Activated T-helper 1 cell treated with anti-CD3 and anti-CD28 coated beads, Interleukin-12 subunit alpha, Interleukin-12 subunit beta, Interleukin-2, Interleukin-4 antibody, amounts not matched to agents 30 ng/mL and 10 ng/mL and 1 ng/mL, durations not matched to agents 14 hours and 24 hours and 36 hours (primary cell): ENCODE measurements at regions not wholly inside any gene's neighbourhood (a gene's known extent, or its start where the extent isn't known, plus 50 kb on each side); places are given as distances from the start of the nearest gene placed in this dataset.

Source experiments
- DNase-seq: peaks from one replicate; pipeline ENCODE4 v3.0.0; 2021; ENCODE audit warnings: low spot score
- H3K27ac Mint-ChIP-seq: one replicate; pipeline ENCODE4 v1.8.0; 2021; ENCODE audit warnings: mild to moderate bottlenecking, mixed read lengths
- H3K27me3 Mint-ChIP-seq: one replicate; pipeline ENCODE4 v1.8.0; 2022; ENCODE audit warnings: mild to moderate bottlenecking, moderate library complexity, mixed read lengths; ENCODE audit not compliant: insufficient read depth
- H3K36me3 Mint-ChIP-seq: one replicate; pipeline ENCODE4 v1.8.0; 2021; ENCODE audit warnings: low read depth, mixed read lengths
- H3K4me1 Mint-ChIP-seq: one replicate; pipeline ENCODE4 v1.8.0; 2021; ENCODE audit warnings: low read depth, mixed read lengths
- H3K4me3 Mint-ChIP-seq: one replicate; pipeline ENCODE4 v1.8.0; 2021; ENCODE audit warnings: mild to moderate bottlenecking, moderate library complexity, mixed read lengths
- H3K9me3 Mint-ChIP-seq: one replicate; pipeline ENCODE4 v1.8.0; 2021; ENCODE audit warnings: mixed read lengths
- intact Hi-C: fragments of 100-400 bp; cut with micrococcal nuclease; formaldehyde crosslinking; loops from one replicate; pipeline ENCODE4 v1.15.1; 2024

GRCh38 chr15:39362821-39363561 is 217.9 kb upstream of the THBS1 start:
- Mint-ChIP-seq H3K27ac (no peak overlapping the region), H3K36me3 (no peaks in the 10 kb centered on the region), H3K4me3 (no peak overlapping the region), H3K27me3 (peaks cover 8% of the 10 kb centered on the region), H3K9me3 (no peaks in the 10 kb centered on the region), H3K4me1 (no peaks in the 10 kb centered on the region)
- intact Hi-C loops: no loop called here
- no peak for DNase-seq

GRCh38 chr15:39363761-39364586 is 216.9 kb upstream of the THBS1 start:
- no peaks in the 10 kb centered on the region for H3K9me3 Mint-ChIP-seq
- peaks cover 8% of the 10 kb centered on the region for H3K27me3 Mint-ChIP-seq
- no peak overlapping the region for H3K27ac Mint-ChIP-seq
- H3K36me3 Mint-ChIP-seq: no peaks in the 10 kb centered on the region
- no peaks in the 10 kb centered on the region for H3K4me1 Mint-ChIP-seq
- intact Hi-C loops: no loop called here
- no peak for DNase-seq
- no peak overlapping the region for H3K4me3 Mint-ChIP-seq

GRCh38 chr15:39364721-39365120 is 216.2 kb upstream of the THBS1 start:
- Mint-ChIP-seq H3K27ac (no peak overlapping the region), H3K36me3 (no peaks in the 10 kb centered on the region), H3K4me3 (no peak overlapping the region), H3K27me3 (peaks cover 8% of the 10 kb centered on the region), H3K4me1 (no peaks in the 10 kb centered on the region), H3K9me3 (no peaks in the 10 kb centered on the region)
- no peak for DNase-seq
- intact Hi-C loops: no loop called here

- H3K36me3 Mint-ChIP-seq: no peaks in the 10 kb centered on the region
- H3K4me1 Mint-ChIP-seq: no peaks in the 10 kb centered on the region
- H3K9me3 Mint-ChIP-seq: no peaks in the 10 kb centered on the region
- no peak overlapping the region for H3K27ac Mint-ChIP-seq
- intact Hi-C loops: no loop called here
- H3K4me3 Mint-ChIP-seq: no peak overlapping the region
- H3K27me3 Mint-ChIP-seq: peaks cover 8% of the 10 kb centered on the region
- no peak for DNase-seq
Observed at GRCh38 chr15:39365161-39365560, 215.7 kb upstream of the THBS1 start.

DNA sequence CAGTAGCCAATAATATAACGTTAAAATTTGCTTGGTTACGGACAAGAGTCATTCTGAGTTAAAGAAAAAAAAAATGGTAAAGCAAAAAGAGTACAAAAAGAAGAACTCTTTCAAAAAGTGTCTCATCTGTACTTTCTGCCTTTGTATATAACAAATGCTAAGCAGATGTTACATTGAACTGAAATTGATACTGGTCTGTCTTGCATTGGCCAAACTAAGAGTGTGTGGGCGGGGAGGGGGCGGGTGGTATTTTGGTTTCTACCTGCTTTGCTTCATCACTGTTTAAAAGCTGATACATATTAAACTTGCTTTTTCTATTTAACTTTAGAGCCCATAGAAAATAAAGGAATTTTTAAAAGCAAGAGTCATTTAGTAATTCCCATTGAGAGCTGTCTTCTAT is 215.0 kb upstream of the THBS1 start:
- Mint-ChIP-seq H3K4me1 (no peaks in the 10 kb centered on the region), H3K27ac (no peak overlapping the region), H3K4me3 (no peak overlapping the region), H3K36me3 (no peaks in the 10 kb centered on the region), H3K27me3 (peaks cover 8% of the 10 kb centered on the region), H3K9me3 (no peaks in the 10 kb centered on the region)
- intact Hi-C loops: no loop called here
- no peak for DNase-seq

GRCh38 chr15:39367596-39367995 is 213.3 kb upstream of the THBS1 start:
- intact Hi-C loops: no loop called here
- no peaks in the 10 kb centered on the region for H3K4me1 Mint-ChIP-seq
- no peaks in the 10 kb centered on the region for H3K36me3 Mint-ChIP-seq
- H3K27ac Mint-ChIP-seq: no peak overlapping the region
- H3K4me3 Mint-ChIP-seq: no peak overlapping the region
- peaks cover 7% of the 10 kb centered on the region for H3K27me3 Mint-ChIP-seq
- DNase-seq: no peak
- H3K9me3 Mint-ChIP-seq: peaks cover 7% of the 10 kb centered on the region

DNA sequence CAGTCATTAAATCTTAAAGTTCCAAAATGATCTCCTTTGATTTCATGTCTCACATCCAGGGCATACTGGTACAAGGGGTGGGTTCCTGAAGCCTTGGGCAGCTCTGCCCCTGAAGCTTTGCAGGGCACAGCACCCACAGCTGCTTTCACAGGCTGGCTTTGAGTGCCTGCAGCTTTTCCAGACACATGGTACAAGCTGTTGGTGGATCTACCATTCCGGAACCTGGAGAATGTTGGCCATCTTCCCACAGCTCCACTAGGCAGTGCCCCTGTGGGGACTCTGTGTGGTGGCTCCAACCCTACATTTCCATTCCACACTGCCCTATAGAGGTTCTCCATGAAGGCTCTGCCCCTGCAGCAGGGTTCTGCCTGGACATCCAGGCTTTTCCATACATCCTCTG is 211.1 kb upstream of the THBS1 start:
- H3K27ac Mint-ChIP-seq: no peak overlapping the region
- intact Hi-C loops: no loop called here
- no peaks in the 10 kb centered on the region for H3K36me3 Mint-ChIP-seq
- H3K27me3 Mint-ChIP-seq: peaks cover 8% of the 10 kb centered on the region
- H3K4me1 Mint-ChIP-seq: no peaks in the 10 kb centered on the region
- peaks cover 7% of the 10 kb centered on the region for H3K9me3 Mint-ChIP-seq
- no peak overlapping the region for H3K4me3 Mint-ChIP-seq
- no peak for DNase-seq

DNA sequence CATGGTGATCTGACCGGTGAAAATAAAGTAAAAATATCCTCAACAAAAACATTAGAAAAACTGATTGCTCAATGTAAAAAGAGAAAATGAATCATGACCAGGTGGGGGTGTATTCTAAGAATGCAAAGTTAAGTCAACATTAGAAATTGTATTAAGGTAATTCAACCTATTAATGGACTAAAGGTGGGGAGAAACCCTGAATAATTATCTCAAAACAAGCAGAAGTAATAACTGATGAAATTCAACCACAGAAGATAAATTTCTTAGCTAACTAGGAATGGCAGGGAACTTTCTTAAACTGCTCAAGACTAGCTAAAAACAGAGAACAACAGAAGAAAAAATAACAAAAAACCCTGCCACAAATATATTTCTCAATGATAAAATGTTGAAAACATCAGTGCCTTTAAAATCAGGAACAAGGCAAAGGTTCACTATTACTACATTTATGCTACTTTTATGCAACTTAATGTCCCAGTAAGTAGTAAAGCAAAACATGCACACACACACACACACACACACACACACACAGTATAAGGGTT is 204.4 kb upstream of the THBS1 start:
- intact Hi-C loops: no loop called here

GRCh38 chr15:39381517-39381916 is 199.4 kb upstream of the THBS1 start:
- H3K4me1 Mint-ChIP-seq: no peaks in the 10 kb centered on the region
- H3K9me3 Mint-ChIP-seq: no peaks in the 10 kb centered on the region
- H3K27ac Mint-ChIP-seq: no peak overlapping the region
- peaks cover 23% of the 10 kb centered on the region for H3K27me3 Mint-ChIP-seq
- no peak for DNase-seq
- no peak overlapping the region for H3K4me3 Mint-ChIP-seq
- intact Hi-C loops: no loop called here
- H3K36me3 Mint-ChIP-seq: no peaks in the 10 kb centered on the region

More for the DNA sequence above, 204.4 kb upstream of the THBS1 start:
- no peaks in the 10 kb centered on the region for H3K4me1 Mint-ChIP-seq
- H3K36me3 Mint-ChIP-seq: no peaks in the 10 kb centered on the region
- H3K27me3 Mint-ChIP-seq: peaks cover 14% of the 10 kb centered on the region
- H3K27ac Mint-ChIP-seq: no peak overlapping the region
- no peak for DNase-seq
- no peak overlapping the region for H3K4me3 Mint-ChIP-seq
- peaks cover 7% of the 10 kb centered on the region for H3K9me3 Mint-ChIP-seq

DNA sequence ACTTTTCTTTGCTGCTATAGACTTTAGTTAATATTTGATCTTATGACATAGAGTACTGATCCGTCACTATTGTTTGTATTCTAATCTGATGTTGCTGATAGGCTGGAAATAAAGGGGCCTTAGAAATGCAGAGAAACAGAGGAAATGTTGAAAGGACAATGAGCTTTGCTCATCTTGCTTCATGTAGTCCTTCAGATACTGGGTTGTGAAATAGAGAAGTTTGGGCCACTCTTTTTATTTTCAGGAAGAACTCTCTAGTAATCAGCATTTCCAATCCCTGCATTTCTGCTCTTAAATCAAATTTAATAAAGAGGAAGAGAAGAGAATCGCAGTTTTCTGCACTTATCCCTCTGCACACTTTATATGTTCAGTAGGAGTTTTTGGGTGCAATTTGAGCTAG is 192.8 kb upstream of the THBS1 start:
- Mint-ChIP-seq H3K27me3 (peaks cover 16% of the 10 kb centered on the region), H3K36me3 (no peaks in the 10 kb centered on the region), H3K27ac (no peak overlapping the region)

DNA sequence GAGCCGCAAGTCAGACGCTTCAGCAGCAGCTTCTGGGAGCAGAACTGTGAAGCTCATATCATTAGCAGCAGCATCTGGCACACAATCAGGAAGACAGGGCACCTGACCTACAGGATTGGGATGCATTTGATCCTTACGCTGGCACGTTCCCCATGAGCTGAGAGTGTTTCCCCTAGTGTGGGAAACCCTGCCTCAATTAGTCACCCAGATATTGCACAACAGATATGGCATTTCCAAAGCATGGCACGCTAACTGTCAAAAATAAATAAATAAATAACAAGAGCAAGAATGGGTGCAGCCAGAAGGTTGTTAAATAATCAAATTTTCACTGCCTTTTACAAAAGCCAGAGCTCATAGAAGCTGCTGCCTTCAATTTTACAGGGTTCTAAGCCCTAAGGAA is 189.6 kb upstream of the THBS1 start:
- Mint-ChIP-seq H3K27ac (no peak overlapping the region), H3K4me3 (no peak overlapping the region)
- intact Hi-C loops: no loop called here

More for the DNA sequence above, 192.8 kb upstream of the THBS1 start:
- no peak for DNase-seq
- intact Hi-C loops: no loop called here
- H3K4me3 Mint-ChIP-seq: no peak overlapping the region
- no peaks in the 10 kb centered on the region for H3K4me1 Mint-ChIP-seq
- H3K9me3 Mint-ChIP-seq: no peaks in the 10 kb centered on the region

GRCh38 chr15:39392469-39393047 is 188.3 kb upstream of the THBS1 start:
- peaks cover 9% of the 10 kb centered on the region for H3K27me3 Mint-ChIP-seq
- no peaks in the 10 kb centered on the region for H3K4me1 Mint-ChIP-seq
- intact Hi-C loops: no loop called here
- DNase-seq: no peak
- H3K4me3 Mint-ChIP-seq: no peak overlapping the region
- no peaks in the 10 kb centered on the region for H3K36me3 Mint-ChIP-seq
- no peak overlapping the region for H3K27ac Mint-ChIP-seq
- no peaks in the 10 kb centered on the region for H3K9me3 Mint-ChIP-seq

More for the DNA sequence above, 189.6 kb upstream of the THBS1 start:
- DNase-seq: no peak
- Mint-ChIP-seq H3K36me3 (no peaks in the 10 kb centered on the region), H3K27me3 (peaks cover 11% of the 10 kb centered on the region), H3K4me1 (no peaks in the 10 kb centered on the region), H3K9me3 (no peaks in the 10 kb centered on the region)
